A673 (cell line): ENCODE measurements at regions not wholly inside any gene's neighbourhood (a gene's known extent, or its start where the extent isn't known, plus 50 kb on each side); places are given as distances from the start of the nearest gene placed in this dataset.

Experiments
- EZH2 ChIP-seq: fragments of 200-600 bp; sonication (generic); IDR thresholded peaks from 2 replicates; pipeline ENCODE4 v1.6.1; 2017; ENCODE audit warnings: borderline replicate concordance, low read depth, mild to moderate bottlenecking, mixed read lengths, antibody characterized with exemption, low read length; ENCODE audit not compliant: poor library complexity, severe bottlenecking
- TF ChIP-seq, protein P1 (sequence below): fragments of 300-800, 200-600 bp; sonication (generic); conservative IDR thresholded peaks from 2 replicates; pipeline ENCODE4 v1.5.1; 2017; ENCODE audit warnings: low read depth, mild to moderate bottlenecking, antibody characterized with exemption, low read length, moderate library complexity, mixed read lengths

DNA sequence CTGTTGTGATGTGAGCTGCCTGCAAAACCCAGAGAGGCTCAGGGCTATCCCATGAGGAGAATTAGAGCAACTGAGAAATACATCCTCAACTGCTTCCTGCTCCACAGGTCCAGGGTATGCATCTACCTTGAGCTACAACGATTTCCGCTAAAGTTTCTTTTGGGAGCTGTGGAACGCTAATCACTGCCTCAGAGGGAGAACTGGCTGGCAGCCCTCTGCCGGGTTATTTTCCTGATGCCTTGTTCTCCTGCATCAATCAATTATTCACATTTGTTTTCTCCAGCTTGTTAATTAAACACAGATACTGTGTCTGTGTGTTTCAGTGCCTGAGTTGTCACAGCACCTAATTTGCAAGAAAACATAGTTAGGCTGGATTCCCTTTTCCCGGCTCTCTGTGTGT, 211.1 kb upstream of the PLET1 start:
- TF ChIP-seq, protein P1, sequence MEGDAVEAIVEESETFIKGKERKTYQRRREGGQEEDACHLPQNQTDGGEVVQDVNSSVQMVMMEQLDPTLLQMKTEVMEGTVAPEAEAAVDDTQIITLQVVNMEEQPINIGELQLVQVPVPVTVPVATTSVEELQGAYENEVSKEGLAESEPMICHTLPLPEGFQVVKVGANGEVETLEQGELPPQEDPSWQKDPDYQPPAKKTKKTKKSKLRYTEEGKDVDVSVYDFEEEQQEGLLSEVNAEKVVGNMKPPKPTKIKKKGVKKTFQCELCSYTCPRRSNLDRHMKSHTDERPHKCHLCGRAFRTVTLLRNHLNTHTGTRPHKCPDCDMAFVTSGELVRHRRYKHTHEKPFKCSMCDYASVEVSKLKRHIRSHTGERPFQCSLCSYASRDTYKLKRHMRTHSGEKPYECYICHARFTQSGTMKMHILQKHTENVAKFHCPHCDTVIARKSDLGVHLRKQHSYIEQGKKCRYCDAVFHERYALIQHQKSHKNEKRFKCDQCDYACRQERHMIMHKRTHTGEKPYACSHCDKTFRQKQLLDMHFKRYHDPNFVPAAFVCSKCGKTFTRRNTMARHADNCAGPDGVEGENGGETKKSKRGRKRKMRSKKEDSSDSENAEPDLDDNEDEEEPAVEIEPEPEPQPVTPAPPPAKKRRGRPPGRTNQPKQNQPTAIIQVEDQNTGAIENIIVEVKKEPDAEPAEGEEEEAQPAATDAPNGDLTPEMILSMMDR = no peak
- TF ChIP-seq EZH2 = no peak
